GM21526 (cell line): ENCODE measurements at regions not wholly inside any gene's neighbourhood (a gene's known extent, or its start where the extent isn't known, plus 50 kb on each side); places are given as distances from the start of the nearest gene placed in this dataset.
A peak's percentile ranks its signal among the peaks of the same experiment; 100 is the strongest.
"Not testable (repeated sequence)": the region's sequence is repeated elsewhere in the genome, so short reads cannot be mapped to it uniquely, and the experiment has no call there.

ENCODE experiments used
- ATAC-seq: cut with Tn5 transposase; IDR thresholded peaks from one replicate; pipeline ENCODE4 v1.9.1; 2021; ENCODE audit warnings: moderate library complexity; ENCODE audit not compliant: unreplicated experiment, low FRiP score

DNA sequence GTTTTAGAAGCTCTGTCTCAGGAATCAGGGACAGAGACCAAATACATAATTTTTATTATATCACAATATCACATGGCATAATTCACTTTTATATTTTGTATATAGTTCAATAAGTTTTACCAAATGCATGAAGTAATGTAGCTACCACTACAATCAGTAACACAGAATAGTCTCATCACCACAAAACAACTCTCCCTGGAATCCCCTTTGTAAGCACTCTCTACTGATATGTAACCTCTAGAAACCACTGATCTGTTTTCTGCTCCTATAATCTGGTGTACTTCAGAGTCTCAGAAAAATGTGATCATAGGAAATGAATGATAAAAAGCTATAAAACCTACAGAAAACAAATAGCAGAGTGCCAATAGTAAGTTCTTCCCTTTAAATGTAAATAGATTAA, 1465.9 kb downstream of the SPATA31A7 start:
- not testable (repeated sequence) for ATAC-seq

DNA sequence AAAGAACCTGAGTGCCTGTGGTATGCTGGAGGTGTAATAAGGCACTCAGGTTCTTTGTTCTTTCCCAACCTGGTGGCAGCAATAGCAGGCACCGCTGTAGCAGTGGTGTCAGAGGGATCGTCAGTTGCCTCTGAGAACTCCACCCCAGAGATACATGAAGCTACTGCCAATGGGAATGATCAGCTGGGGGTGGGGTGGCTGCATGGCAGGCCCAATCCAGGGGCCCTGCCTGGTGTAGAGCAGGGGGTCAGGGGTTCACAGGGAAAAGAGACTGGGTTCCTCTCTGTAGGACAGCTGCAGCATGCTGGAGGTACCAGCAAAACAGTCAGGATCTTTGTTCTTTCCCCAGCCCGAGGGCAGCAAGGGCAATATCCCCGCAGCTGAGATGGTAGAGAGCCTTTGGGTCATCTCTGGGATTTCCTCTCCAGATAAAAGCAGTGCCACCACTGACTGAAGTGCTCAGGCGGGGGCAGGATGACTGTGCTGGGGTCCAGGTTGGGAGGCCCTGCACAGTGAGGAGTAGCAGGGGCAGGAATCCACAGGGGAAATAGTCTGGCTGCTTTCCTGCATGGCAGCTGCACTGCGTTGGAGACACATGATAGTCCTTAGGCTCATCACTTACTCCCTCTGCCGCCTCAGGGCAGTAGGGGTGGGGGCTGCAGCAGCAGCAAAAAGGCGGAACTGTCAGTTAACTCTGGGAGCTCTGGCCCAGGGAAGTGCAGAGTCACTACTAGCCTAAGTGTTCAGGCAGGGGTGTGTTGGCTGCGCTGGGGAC, 1473.1 kb downstream of the SPATA31A7 start:
- ATAC-seq = not testable (repeated sequence)

DNA sequence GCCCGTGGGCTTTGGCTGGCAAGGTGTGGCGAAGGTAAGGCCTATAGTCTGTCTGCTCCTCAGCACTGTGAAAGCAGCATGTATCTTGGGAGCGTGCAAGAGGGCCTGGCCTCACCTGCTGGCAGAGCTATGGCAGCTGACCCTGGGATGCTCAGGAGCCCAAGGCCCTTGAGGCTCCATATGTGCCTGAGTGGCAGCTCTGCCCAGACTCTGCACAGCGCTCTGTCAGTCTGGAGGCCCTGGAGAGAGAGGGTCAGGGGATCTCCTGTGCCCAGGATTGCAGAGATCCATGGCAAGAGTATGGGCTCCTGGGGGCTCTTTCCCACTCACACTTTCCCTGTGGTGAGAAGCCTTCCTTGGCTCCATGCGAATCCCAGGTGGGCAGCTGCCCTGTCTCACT, 1473.7 kb downstream of the SPATA31A7 start:
- not testable (repeated sequence) for ATAC-seq

DNA sequence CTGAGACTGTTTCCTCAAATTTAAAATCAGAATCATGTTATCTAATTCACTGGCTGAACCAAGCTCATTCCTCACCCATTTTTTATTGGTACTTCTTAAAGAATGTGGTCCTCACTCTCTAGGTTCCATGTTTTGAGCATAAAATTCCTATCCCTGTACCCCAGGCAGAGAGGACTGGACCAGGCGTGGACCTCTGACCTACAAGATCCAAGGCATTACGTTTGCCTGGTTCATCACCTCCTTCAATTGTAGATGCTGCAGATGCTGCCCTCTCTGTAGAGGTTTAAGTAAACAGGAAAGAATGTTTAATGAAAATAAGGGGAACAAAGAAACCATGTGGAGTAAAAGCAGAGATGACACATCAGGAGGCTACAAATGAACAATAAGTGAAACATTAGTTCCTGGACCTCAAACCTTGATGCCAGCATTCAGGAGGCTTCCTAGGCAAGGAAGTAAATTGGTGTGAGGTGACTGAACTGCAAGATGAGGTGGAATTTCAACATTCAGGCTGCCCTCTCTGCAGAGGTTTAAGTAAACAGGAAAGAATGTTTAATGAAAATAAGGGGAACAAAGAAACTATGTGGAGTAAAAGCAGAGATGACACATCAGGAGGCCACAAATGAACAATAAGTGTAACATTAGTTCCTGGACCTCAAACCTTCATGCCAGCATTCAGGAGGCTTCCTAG, 1477.4 kb downstream of the SPATA31A7 start:
- not testable (repeated sequence) for ATAC-seq

GRCh38 chr9:62677016-62677415, 1487.2 kb downstream of the SPATA31A7 start:
- ATAC-seq = not testable (repeated sequence)

DNA sequence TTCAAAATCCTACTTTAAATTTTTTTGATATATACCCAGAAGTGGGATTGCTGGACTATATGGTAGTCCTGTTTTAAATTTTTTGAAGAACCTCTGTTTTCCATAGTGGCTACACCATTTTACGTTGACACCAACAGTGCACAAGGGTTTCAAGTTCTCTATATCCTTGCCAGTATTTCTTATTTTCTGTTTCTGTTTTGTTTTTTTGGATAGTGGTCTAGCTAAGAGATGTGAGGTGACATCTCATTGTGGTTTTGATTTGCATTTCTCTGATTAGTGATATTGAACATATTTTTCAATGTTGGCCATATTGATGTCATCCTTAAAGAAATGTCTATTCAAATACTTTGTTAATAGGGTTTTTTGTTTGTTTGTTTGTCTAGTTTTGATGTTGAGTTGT, 1488.5 kb downstream of the SPATA31A7 start:
- ATAC-seq = peak; percentile 60

DNA sequence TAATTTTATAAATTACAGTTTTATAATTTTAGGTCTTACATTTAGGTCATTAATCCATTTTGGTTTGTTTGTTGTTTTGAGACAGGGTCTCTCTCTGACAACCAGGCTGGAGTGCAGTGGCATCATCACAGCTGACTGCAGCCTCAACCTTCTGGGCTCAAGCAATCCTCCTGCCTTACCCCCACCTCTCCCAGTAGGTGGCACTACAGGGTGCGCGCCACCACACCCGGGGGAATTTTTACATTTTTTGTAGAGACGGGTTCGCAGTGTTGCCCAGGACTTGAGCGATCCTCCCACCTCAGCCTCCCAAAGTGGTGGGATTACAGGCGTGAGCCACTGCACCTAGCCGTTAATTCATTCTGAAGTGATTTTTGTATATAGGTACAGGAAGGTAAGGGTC, 1489.2 kb downstream of the SPATA31A7 start:
- not testable (repeated sequence) for ATAC-seq

DNA sequence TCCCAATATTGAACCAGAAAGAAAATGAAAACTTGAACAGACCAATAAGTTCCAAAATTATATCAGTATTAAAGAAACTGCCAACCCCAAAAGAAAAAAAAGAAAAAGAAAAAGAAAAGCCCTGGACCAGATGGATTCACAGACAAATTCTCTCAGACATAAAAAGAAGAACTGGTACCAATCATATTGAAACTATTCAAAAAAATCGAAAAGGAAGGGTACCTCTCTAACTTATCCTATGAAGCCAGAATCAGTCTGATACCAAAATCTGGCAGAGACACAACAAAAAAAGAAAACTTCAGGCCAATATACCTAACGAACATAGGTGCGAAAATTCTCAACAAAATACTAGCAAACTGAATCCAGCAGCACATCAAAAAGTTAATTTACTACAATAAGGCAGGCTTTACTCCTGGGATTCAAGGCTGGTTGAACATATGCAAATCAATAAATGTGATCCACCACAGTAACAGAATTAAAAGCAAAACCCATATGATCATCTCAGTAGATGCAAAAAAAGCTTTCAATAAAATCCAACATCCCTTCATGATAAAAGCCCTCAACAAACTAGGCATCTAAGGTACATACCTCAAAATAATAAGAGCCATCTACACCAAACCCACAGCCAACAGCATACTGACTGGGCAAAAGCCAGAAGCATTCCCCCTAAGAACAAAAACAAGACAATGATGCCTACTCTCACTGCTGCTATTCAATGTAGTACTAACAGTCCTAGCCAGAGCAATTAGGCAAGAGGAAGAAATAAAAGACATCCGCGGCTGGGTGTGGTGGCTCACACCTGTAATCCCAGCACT, 1495.2 kb downstream of the SPATA31A7 start:
- peak; percentile 77 for ATAC-seq

GRCh38 chr9:62686313-62686712, 1496.5 kb downstream of the SPATA31A7 start:
- not testable (repeated sequence) for ATAC-seq

DNA sequence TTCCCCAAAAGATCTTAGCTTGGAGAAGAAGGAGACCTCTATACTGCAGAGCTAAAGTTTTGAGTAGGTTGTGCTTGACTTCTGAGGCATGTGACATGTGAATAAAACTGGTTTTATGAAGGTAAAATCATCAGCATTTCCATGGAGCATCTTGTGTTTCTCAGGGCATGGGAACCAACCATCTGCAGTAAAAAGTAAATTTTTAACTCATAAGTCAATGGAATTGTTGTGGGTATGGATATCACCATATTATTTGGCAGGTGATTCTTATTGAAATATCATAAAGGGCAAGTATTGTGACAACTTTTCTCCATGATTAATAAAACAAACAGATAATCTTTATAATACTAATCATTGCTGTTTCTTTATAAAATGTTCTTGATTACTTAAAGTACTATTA, 1503.2 kb downstream of the SPATA31A7 start:
- not testable (repeated sequence) for ATAC-seq

DNA sequence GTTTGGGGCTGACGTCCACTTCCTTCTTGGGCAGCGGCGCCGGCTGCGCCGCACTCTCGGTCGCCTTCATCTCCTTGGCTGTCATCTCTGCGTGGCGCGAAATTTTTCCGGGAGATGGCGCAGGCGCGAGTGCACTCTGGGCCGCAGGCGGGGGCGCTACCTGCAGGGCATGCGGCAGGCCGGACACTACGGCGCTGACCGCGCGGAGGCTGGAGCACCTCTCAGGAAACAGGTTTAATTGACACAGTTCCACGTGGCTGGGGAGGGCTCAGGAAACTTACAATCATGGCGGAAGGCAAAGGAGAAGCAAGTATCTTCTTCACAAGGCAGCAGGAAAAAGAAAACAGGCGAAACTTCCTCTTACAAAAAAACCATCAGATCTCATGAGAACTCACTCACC, 1521.5 kb downstream of the SPATA31A7 start:
- not testable (repeated sequence) for ATAC-seq

DNA sequence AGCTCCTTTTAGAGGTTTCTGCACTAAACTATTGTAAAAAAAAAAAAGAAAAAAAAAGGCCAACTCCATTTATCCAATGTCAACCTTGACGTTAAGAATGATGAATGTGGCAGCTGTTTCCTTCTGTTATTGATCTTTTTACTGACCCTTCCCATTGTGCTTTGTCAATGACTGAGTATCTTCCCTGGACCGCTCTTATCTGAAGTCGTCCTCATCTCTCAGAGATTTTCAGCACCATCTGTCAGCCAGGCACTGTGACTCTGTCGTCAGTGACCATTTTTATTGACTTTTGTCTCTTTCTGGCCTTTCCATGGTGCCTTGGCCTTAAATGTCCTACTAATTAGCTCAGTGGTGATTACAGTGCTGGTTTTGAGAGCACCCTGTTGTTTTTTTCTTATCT, 1535.7 kb downstream of the SPATA31A7 start:
- not testable (repeated sequence) for ATAC-seq

GRCh38 chr9:62730229-62731000, 1540.6 kb downstream of the SPATA31A7 start:
- ATAC-seq = peak; percentile 95

GRCh38 chr9:62731015-62731414, 1541.2 kb downstream of the SPATA31A7 start:
- not testable (repeated sequence) for ATAC-seq

- ATAC-seq = not testable (repeated sequence)
These were observed 1547.3 kb downstream of the SPATA31A7 start for GRCh38 chr9:62737004-62737606.

GRCh38 chr9:62737915-62738314, 1548.1 kb downstream of the SPATA31A7 start:
- not testable (repeated sequence) for ATAC-seq

DNA sequence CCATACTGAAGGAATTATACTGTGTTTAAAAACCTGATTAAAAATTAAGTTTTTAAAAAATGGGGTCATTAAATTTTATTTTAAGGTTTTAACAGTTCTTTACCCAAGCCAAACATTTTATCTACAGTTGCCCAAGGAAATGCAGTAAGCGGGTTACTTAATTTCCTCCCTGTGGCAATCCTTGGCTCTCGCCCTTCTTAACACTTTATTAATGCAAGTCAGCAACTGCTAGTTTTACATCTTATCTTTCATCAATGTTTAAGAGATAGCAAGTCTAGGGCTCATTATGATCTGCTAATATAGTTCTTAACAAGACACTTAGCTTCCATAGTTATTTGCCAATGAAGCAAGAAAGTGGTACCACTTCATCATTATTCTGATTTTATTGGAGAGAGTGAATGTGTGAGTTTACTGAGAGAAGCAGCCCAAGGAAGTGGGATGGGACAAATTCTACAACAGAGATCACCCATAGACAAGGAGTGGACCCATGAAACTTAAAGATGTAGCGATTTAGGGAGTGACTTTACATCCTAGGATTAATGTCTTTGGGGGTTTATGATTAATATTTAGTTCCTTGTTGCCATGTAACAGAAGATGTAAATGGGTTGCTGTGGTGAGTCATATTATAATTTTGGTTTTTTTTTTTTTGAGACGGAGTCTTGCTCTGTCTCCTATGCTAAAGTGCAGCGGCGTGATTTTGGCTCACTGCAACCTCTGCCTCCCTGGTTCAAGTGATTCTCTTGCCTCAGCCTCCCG, 1556.1 kb downstream of the SPATA31A7 start:
- not testable (repeated sequence) for ATAC-seq
